IPS DF 19.7 (cell line): ENCODE measurements at regions not wholly inside any gene's neighbourhood (a gene's known extent, or its start where the extent isn't known, plus 50 kb on each side); places are given as distances from the start of the nearest gene placed in this dataset.
"Not testable (repeated sequence)": the region's sequence is repeated elsewhere in the genome, so short reads cannot be mapped to it uniquely, and the experiment has no call there.

Source experiments
- DNase-seq: peaks from one replicate; pipeline ENCODE4 v3.0.0-alpha.2; 2013; ENCODE audit warnings: low read depth, low spot score

GRCh38 chr10:57961487-57961886 is 306.2 kb downstream of the IPMK start:
- no peak for DNase-seq

GRCh38 chr10:57960406-57960805 is 307.3 kb downstream of the IPMK start:
- DNase-seq = no peak

DNA sequence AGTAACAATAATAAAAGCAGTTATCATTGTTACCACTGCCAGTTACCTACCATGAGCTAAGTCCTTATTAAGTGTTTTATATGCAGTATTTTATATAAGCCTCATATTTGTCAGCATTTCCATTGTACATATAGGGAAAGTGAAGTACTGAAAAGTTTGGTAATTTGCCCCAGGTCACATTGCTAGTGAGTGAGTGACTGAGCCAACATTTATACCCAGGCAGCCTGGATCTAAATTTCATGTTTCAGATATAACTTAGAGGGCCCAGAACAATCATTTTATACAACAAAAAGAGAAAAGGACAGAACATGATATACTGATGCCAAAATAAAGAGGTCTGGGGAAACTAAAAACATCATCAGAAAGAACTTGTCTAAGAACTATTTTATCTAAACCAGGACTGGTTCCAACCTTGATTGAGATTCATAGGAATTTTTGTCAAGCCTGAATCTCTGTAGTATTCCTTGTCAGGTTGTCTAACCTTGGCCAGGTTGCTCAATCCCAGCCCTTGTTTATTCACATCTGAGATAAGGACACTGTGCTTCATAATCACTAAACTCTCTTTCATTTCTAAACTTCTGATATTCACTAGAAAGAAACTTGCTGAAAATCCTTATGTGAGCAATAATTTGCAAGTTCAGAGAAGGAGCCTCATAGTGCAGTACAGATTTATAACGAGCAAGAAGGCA is 308.2 kb downstream of the IPMK start:
- no peak for DNase-seq

- DNase-seq = no peak
These were observed 312.6 kb downstream of the IPMK start for GRCh38 chr10:57955076-57955475.

DNA sequence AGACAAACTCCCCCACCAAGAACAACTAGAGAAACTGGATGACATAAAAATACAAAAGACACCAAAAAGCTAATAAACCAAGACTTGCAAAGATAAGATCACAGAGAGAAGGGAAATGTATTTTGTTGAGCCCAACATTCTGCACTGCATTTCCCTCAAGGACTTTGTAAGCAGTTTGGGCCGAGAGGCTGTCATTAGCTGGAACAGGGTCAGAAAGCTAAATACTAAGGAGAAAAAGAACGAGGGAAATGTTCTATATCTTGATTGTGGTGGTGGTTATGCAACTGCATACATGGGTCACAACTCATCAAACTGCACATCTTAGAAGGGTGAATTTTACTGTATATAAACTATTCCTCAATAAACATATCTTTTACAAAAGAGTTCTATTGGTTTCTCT is 315.0 kb downstream of the IPMK start:
- no peak for DNase-seq

DNA sequence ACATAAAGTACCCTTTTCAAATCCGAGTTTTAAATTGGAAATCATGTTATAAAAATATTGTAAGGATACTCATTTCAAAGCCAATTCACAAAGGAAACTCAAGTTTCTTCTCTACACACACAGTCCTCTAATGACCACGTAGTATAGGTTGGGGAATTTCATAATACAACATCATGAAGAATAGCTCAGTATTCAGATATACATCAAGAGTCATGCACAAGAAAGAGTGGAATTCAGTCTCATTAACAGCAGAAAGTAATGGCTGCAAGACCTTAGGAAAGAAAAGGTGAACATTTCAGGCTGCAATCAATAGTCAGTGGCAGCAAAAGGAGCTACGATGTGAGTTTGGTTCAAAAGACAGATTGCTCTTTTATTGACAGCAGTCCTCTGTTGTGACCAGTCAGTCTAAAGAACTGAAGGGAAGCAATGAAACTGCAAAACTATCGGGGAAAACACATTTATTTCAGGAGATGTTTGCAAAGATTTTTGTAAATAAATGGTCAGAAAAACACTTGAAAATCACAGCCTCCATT is 317.2 kb downstream of the IPMK start:
- no peak for DNase-seq

DNA sequence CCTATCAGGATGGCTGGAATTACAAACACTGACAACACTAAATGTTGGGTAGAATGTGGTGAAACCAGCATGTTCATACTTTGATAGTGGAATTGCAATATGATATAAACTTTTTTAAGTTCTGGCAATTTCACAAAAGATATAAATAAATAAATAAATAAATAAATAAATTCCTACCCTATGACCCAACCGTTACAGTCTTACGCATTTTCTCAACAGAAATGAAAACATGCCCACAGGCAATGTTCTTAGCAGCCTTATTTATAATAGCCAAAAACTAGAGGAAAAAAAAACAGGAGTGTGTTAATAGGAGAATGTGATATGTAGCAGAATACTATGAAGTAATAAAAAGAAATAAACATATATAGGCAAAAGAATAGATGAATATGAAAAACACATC is 318.9 kb downstream of the IPMK start:
- no peak for DNase-seq

DNA sequence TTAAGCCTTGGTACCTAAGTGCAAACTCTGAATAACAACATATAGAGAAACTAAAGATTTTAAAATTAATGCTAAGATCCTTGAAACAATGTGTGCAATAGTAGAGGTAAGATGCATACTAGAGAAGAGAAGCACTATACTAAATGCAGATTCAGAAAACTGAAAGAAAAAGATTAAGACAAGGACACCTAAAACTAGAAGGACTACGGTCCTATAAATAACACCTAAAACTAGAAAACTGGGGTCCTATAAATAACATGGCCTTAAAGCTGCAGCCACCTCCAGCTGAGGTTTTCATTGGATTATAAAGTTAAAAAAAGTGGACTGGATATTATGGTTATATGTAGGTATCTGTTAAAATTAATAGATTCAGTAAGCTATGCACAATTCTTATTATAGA is 320.9 kb downstream of the IPMK start:
- no peak for DNase-seq

- DNase-seq = no peak
These were observed 324.0 kb downstream of the IPMK start for GRCh38 chr10:57943701-57944100.

DNA sequence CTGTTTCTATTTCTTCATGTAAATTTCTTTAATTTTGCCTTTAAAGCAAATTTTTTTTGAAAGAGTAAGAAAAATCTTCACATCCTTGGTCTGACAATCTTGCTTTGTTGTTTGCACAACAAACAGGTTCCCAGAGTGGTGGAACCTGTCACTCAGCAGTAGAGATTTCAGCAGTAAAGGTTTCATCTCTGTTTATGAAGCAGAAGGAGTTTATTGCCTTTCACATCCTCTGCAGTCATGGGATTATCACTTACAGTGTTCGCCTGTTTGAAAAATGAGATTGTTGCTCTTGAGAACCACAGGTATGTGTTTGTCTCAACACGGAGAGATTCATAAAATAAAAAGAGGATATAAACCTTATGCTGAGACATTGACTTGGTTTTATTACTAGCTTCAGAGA is 342.6 kb downstream of the IPMK start:
- no peak for DNase-seq

- no peak for DNase-seq
These were observed 346.6 kb downstream of the IPMK start for GRCh38 chr10:57921140-57921539.

DNA sequence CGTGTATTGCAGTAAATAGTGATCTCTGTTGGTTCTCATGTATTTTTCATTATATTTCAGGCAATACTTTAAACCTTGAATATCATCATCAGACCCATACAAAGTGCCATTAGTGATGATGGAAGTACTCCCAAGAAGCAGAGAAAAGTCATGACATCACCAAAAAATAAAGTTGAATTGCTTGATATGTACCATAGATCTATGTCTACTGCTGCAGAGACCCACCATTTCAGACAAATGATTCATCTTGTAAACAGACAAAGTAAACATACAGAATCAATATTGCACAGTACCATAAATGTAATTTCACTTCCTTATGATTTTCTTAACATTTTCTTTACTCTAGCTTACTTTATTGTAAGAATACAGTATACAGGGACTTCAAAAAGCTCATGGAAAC is 347.8 kb downstream of the IPMK start:
- no peak for DNase-seq

- DNase-seq = no peak
These were observed 350.7 kb downstream of the IPMK start for GRCh38 chr10:57917019-57917418.

DNA sequence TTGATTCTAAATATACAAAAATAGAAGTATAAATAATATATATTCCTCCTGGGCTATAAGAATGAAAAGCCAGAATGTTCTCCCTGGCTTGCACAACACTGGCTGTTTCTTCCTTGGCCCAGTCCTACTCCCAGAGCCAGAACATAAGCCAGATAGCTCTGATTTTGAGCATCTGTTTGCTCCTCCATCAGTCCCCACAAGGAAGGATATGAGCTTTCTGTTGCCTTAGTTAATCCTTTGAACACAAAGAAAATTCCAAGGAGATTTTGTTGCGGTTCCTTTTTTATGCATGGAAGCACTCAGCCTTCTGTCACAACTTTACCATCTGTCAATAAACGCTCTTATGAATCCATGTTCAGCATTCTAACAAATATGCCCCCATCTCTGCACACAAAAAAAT is 361.8 kb downstream of the IPMK start:
- no peak for DNase-seq

- no peak for DNase-seq
These were observed 362.7 kb downstream of the IPMK start for GRCh38 chr10:57905010-57905409.

DNA sequence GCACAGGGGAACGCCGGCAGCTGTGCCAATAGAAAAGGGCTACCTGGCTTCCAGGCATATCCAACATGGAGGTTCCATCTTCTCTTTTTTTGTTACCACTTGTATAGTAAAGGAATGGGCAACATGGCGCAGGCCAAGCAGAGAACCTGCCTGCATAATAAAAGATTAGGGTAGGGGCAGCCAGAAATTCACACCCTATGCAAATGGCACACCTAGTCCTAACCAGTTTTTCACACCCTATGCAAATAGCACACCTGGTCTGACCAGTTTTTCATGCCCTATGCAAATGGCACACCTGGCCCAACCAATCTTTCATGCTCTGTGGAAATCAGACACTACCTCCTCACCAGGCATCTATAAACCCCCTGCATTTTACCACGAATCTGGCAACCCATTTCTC is 369.5 kb downstream of the IPMK start:
- peak; percentile 65 for DNase-seq

DNA sequence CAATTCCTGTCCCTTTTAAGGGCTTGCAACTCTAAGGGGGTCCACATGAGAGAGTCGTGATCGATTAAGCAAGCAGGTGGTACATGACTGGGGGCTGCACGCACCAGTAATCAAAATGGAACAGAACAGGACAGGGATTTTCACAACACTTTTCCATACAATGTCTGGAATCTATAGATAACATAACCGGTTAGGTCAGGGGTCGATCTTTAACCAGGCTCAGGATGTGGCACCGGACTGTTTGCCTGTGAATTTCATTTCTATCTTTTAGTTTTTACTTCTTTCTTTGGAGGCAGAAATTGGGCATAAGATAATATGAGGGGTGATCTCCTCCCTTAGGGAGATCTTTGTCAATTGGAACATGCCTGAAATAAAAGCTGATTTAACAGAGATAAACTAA is 370.1 kb downstream of the IPMK start:
- no peak for DNase-seq

DNA sequence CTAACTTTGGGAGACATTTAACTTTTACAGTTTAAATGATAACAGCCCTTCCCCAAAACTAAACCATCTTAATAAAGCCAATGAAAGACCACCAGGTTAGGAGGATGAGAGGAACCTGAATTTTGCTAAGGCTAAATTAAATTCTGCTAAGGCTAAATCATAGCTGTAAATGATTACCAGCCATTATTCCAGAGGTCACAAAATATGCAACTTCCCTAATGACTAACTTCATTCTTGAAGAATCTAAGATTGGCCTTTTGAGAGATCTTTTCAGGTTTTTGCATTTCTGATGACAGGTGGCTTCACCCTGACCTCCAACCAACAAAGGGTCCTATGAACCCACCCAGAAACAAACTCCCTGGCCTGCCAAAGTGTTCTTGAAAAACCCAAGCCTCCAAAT is 373.3 kb downstream of the IPMK start:
- no peak for DNase-seq

DNA sequence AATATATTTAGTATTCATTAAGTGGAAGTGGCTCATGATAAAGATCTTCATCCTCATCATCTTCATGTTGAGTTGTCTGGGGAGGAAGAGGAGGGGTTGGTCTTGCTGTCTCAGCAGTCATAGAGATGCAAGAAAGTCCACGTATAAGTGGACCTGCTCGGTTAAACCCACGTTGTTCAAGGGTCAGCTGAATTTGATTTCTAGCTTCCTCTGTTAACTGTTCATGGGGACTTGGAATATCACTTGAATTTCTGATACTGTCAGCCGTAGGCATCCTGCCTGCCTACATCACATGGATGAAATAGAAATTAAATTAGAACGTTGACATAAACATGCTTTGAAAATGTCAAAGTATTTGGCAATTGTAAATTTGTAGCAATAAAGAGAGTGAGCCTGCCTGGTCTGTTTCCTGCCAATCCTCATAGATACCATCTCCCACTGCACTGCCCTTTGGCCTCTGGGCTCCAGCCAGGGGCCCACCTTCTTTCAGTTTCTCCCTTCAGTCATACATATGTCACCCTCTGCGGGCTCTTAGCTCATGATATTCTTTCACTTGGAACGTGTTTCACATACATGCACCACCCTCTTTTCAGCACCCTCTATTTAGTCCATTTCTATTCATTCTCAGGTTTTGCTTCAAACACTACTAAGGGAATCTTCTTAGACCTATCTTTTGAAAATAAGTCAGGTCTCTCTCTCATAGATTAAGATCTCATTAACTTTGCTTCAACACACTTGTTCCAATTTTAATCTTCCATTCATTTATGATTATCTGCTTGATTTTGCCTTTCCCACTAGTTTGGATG is 376.3 kb downstream of the IPMK start:
- DNase-seq = no peak

DNA sequence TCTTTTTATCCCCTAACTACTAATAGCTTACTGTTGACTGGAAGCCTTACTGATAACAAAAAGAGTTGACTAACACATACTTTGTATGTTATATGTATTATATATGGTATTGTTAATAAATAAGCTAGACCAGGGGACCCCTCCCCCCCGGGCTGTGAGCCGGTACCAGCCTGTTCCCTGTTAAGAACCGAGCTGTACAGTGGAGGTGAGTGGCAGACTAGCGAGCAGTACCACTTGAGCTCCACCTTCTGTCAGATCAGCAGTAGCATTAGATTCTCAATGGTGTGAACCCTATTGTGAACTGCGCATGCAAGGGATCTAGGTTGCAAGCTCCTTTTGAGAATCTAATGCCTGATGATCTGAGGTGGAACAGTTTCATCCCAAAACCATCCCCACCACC is 377.0 kb downstream of the IPMK start:
- no peak for DNase-seq

DNA sequence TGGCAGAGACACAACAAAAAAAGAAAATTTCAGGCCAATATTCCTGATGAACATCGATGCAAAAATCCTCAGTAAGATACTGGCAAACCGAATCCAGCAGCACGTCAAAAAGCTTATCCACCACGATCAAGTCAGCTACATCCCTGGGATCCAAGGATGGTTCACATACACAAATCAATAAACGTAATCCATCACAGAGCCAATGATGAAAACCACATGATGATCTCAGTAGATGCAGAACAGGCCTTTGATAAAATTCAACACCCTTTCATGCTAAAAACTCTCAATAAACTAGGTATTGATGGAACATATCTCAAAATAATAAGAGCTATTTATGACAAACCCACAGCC is 382.1 kb downstream of the IPMK start:
- DNase-seq = not testable (repeated sequence)

- DNase-seq = no peak
These were observed 382.6 kb downstream of the IPMK start for GRCh38 chr10:57884965-57885617.

DNA sequence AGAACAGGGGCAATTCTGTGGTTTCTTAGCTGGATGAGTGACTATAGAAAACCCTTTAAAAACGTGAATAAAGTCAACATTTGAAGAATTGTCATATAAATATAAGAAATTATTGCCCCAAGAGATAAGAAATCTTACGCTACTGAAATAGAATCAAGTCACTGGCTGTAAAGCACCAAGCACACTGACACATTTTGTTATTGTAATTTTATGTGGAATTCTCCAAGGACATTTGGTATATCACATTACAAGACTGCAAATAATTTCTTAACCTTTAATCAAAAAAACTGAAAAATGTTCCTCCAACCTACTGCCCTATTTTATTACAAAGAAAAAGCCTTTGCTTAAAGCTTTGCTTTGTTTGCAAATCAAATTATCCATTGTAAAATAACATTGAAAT is 383.3 kb downstream of the IPMK start:
- no peak for DNase-seq
